Coronary artery (tissue), 2 donors: ENCODE measurements at regions not wholly inside any gene's neighbourhood (a gene's known extent, or its start where the extent isn't known, plus 50 kb on each side); places are given as distances from the start of the nearest gene placed in this dataset.

ENCODE experiments used
- DNase-seq: peaks from one replicate; pipeline ENCODE4 v3.0.0-alpha.2; 2017; ENCODE audit warnings: low spot score
- H3K27ac ChIP-seq, 2 donors: fragments of 200-600 bp; sonication (generic); one replicate each; pipeline ENCODE4 v1.5.1; 2016 to 2019
- H3K4me3 ChIP-seq: fragments of 200-600 bp; sonication (generic); 2 replicates; pipeline ENCODE4 v1.5.1; 2016; ENCODE audit warnings: mild to moderate bottlenecking, moderate library complexity
- TF ChIP-seq, protein P1 (sequence below): fragments of 200-600 bp; sonication (generic); IDR thresholded peaks from one replicate; pipeline ENCODE4 v1.5.1; 2019; ENCODE audit warnings: antibody characterized with exemption

DNA sequence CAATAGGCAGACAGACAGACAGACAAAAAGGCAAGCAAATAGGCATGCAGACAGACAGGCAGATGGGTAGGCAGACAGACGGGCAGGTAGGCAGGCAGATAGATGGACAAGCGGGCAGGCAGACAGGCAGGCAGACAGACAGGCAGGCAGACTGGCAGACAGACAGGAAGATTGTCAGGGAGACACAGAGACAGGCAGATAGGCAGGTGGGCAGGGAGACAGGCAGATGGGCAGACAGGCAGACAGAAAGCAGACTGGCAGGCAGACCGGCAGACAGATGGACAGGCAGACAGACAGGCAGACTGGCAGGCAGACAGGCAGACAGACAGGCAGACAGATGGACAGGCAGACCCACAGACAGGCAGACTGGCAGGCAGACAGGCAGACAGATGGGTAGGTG is 70.3 kb upstream of the MYL10 start:
- no peak for DNase-seq
- no peak overlapping the region for H3K27ac ChIP-seq
- TF ChIP-seq, protein P1, sequence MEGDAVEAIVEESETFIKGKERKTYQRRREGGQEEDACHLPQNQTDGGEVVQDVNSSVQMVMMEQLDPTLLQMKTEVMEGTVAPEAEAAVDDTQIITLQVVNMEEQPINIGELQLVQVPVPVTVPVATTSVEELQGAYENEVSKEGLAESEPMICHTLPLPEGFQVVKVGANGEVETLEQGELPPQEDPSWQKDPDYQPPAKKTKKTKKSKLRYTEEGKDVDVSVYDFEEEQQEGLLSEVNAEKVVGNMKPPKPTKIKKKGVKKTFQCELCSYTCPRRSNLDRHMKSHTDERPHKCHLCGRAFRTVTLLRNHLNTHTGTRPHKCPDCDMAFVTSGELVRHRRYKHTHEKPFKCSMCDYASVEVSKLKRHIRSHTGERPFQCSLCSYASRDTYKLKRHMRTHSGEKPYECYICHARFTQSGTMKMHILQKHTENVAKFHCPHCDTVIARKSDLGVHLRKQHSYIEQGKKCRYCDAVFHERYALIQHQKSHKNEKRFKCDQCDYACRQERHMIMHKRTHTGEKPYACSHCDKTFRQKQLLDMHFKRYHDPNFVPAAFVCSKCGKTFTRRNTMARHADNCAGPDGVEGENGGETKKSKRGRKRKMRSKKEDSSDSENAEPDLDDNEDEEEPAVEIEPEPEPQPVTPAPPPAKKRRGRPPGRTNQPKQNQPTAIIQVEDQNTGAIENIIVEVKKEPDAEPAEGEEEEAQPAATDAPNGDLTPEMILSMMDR = no peak
- no peak overlapping the region for H3K4me3 ChIP-seq

DNA sequence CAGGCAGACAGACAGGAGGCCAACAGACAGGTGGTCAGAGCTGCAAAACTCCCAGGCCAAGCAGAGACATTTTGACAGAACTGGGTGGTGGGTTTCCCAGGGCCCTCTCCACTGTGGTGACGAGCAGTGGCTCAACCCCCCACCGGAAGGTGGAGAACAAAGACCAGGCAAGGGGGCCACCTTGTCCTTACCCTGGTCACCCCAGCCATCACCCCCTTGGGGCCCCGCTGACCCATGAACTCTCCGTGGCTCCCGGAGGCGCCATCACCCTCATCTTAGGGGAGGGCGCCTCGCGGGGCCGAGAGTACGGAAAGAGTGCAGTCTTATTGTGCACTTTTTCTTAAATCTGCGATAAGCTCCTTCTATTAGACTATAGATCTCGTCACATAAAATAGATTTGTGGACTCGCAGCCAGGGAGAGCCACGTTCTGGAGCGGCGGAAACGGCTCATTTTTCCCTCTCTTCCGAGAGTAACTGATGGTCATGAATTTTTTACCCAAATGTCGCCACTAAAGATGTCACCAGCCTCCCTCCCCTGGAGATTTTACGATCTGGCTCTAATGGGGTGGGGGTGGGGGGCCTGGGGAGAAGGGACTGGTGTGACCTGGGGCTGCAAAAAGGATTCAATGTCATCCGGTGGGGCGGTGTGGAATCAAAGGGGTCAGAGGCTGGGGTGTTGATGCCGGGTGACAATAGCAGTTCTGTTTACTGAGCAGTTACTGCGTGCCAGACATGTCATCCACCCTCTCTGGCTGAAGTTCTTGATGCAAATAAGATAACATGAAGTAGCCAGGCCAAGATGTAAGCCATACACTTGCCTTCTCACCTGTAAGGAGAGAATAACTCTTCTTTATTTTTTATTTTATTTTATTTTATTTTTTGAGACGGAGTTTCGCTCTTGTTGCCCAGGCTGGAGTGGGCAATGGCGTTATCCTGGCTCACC is 71.1 kb upstream of the MYL10 start:
- no peak overlapping the region for H3K27ac ChIP-seq
- TF ChIP-seq, protein P1 = no peak
- H3K4me3 ChIP-seq = no peak overlapping the region
- DNase-seq = no peak

DNA sequence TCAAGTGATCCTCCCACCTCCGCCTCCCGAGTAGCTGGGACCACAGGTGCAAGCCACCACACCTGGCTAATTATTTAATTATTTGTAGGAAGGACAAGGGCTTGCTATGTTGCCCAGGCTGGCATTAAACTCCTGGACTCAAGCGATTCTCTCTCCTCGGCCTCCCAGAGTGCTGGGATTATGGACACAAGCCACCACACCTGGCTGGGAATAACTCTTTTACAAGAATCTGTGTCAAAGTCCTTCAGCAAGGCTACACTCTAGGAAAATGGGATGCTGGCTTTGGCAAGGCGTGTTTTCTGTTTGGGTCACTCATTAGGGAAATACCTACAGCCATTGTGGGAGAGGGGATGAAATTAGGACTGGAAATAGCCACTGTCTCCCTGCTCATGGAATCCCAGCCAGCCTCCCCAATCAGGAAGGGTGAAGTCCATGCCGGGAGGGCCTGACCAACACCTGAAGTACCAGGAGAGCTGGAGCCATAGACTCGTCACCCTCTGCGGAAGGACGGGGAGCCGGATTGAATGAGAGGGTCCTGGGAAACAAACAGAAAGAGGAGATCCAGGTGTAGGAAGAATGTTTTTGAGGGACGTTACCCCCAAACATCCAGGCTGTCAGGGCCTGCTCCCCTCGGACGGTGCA is 72.2 kb upstream of the MYL10 start:
- no peak for DNase-seq
- TF ChIP-seq, protein P1 = no peak

DNA sequence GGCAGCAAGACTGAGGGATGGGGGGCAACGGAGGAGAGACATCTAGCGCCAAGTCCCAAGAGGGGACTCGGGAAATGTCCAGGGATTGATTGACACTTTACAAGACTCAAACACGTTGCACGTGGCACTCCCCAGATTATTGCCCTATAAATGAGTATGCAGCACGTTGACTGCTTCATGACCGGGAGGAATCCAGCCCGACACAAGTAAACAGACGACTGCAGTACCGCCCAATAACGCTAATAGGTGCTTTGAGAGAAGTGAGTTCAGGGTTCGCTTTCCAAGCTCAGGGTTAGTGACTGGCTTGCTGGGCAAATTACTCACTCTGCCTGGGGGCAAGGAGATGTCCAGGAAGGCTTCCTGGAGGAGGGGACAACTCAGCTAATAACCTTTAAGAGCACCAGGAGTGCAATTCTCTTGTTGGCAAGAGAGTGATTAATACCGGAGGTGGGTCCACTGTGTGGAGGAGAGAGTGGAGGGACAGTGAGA is 73.3 kb upstream of the MYL10 start:
- H3K4me3 ChIP-seq = no peak overlapping the region
- TF ChIP-seq, protein P1 = no peak
- no peak overlapping the region for H3K27ac ChIP-seq
- DNase-seq = no peak

More for the DNA sequence above, 72.2 kb upstream of the MYL10 start:
- Histone ChIP-seq H3K27ac (no peak overlapping the region), H3K4me3 (no peak overlapping the region)

DNA sequence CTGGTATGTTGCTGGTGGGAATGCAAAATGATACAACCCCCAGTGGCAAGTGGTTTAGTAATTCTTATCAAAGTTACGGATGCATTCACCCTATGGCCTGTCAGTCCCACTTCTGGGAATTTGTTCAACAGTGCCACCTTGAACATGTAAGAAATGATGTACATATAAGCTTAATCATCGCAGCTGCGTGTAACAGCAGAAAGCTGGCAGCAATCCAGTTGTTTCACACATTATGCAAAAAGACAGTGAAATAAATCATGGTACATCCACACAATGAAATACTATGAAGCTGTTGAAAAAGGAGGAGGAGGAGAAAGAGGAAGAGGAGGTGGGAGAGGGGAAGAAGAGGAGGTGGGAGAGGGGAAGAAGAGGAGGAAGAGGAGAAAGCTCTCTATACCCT is 76.2 kb upstream of the MYL10 start:
- TF ChIP-seq, protein P1 = no peak
- no peak overlapping the region for H3K27ac ChIP-seq
- DNase-seq = no peak
- no peak overlapping the region for H3K4me3 ChIP-seq

DNA sequence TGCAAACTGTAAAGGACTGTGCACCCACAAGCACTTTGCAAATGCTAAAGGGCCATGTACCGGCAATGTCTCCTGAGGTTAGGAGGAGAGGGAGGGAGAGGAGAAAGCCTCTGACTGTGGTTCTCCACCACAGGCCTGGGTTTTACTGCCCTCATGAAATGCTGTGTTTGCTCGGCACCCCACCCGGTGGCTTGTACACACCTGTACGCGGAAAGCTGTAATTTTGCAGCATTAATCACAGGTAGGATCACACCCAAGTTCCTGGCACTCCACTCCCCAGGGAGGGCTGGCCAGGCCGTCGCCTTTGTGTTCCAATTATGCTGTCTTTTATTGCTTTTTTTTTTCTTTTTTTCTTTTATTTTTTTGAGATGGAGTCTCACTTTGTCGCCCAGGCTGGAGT is 78.5 kb upstream of the MYL10 start:
- no peak for DNase-seq
- no peak overlapping the region for H3K4me3 ChIP-seq
- TF ChIP-seq, protein P1 = no peak
- H3K27ac ChIP-seq = no peak overlapping the region
